Esophagus mucosa (tissue), 1 donor: ENCODE measurements at regions not wholly inside any gene's neighbourhood (a gene's known extent, or its start where the extent isn't known, plus 50 kb on each side); places are given as distances from the start of the nearest gene placed in this dataset.

Source experiments
- ATAC-seq: fragments of 200-7000 bp; cut with Tn5 transposase; one replicate; pipeline ENCODE4 v1.9.1; 2020
- donor health status: DM: yes; HTN: yes; CAD: no.

GRCh38 chr9:106334081-106334480, 528.9 kb upstream of the ZNF462 start:
- ATAC-seq = no peak

GRCh38 chr9:106339882-106340281, 523.1 kb upstream of the ZNF462 start:
- no peak for ATAC-seq

GRCh38 chr9:106350777-106351176, 512.2 kb upstream of the ZNF462 start:
- ATAC-seq = no peak

GRCh38 chr9:106356924-106357323, 506.0 kb upstream of the ZNF462 start:
- no peak for ATAC-seq

- no peak for ATAC-seq
Observed at GRCh38 chr9:106358331-106358730, 504.6 kb upstream of the ZNF462 start.

- no peak for ATAC-seq
Observed at GRCh38 chr9:106376689-106377088, 486.3 kb upstream of the ZNF462 start.

- ATAC-seq = no peak
Observed at GRCh38 chr9:106383072-106383471, 479.9 kb upstream of the ZNF462 start.

- no peak for ATAC-seq
Observed at GRCh38 chr9:106387965-106388364, 475.0 kb upstream of the ZNF462 start.

GRCh38 chr9:106393226-106393625, 469.7 kb upstream of the ZNF462 start:
- no peak for ATAC-seq

GRCh38 chr9:106400170-106400569, 462.8 kb upstream of the ZNF462 start:
- no peak for ATAC-seq

- no peak for ATAC-seq
Observed at GRCh38 chr9:106400950-106401349, 462.0 kb upstream of the ZNF462 start.

GRCh38 chr9:106403081-106403480, 459.9 kb upstream of the ZNF462 start:
- ATAC-seq = no peak

GRCh38 chr9:106404137-106404536, 458.8 kb upstream of the ZNF462 start:
- ATAC-seq = no peak

GRCh38 chr9:106405871-106406435, 457.0 kb upstream of the ZNF462 start:
- no peak for ATAC-seq

- ATAC-seq = no peak
Observed at GRCh38 chr9:106414042-106414441, 448.9 kb upstream of the ZNF462 start.

GRCh38 chr9:106417685-106418084, 445.3 kb upstream of the ZNF462 start:
- ATAC-seq = no peak

GRCh38 chr9:106419829-106420228, 443.1 kb upstream of the ZNF462 start:
- no peak for ATAC-seq

- ATAC-seq = no peak
Observed at GRCh38 chr9:106420511-106420944, 442.4 kb upstream of the ZNF462 start.

- ATAC-seq = no peak
Observed at GRCh38 chr9:106421772-106422171, 441.2 kb upstream of the ZNF462 start.

- no peak for ATAC-seq
Observed at GRCh38 chr9:106423575-106423974, 439.4 kb upstream of the ZNF462 start.

GRCh38 chr9:106432631-106433030, 430.3 kb upstream of the ZNF462 start:
- peak; percentile 68 for ATAC-seq

- no peak for ATAC-seq
Observed at GRCh38 chr9:106438928-106439327, 424.0 kb upstream of the ZNF462 start.

GRCh38 chr9:106441283-106441682, 421.7 kb upstream of the ZNF462 start:
- no peak for ATAC-seq

GRCh38 chr9:106443520-106443919, 419.4 kb upstream of the ZNF462 start:
- no peak for ATAC-seq

GRCh38 chr9:106445107-106445506, 417.9 kb upstream of the ZNF462 start:
- no peak for ATAC-seq
